ENCODE measurements at regions not wholly inside any gene's neighbourhood (a gene's known extent, or its start where the extent isn't known, plus 50 kb on each side); places are given as distances from the start of the nearest gene placed in this dataset.

- POLR2A ChIA-PET = no interaction called here
Measured at GRCh38 chr2:216800836-216801235, 59.0 kb downstream of the TNP1 start.

More at GRCh38 chr2:216800836-216801235, 59.0 kb downstream of the TNP1 start:
- Histone ChIP-seq H3K27ac (ENCODE audit: insufficient read depth, low read depth, low read length) (no peak overlapping the region), H2AFZ (ENCODE audit: low read depth, low read length) (no peak overlapping the region), H3K27me3 (ENCODE audit: control insufficient read depth in 2 of 2, insufficient read depth in 2 of 2, low read length in 2 of 2) (no peaks in the 10 kb centered on the region), H3K79me2 (ENCODE audit: control insufficient read depth, insufficient read depth, low read length) (no peaks in the 10 kb centered on the region), H3K9me3 (replicated peaks; ENCODE audit: control insufficient read depth, insufficient read depth, low read length) (no peaks in the 10 kb centered on the region), H3K9ac (replicated peaks; ENCODE audit: extremely low read depth, insufficient read depth, low read length) (no peak overlapping the region), H4K20me1 (replicated peaks; ENCODE audit: control insufficient read depth, extremely low read depth, insufficient read depth, low read length) (no peaks in the 10 kb centered on the region), H3K4me3 (replicated peaks in 1 of 3; ENCODE audit: insufficient read depth in 1 of 3, low read depth in 1 of 3, low read length in 3 of 3) (no peak overlapping the region), H3K9me1 (replicated peaks; ENCODE audit: control insufficient read depth, extremely low read depth, insufficient read depth, low read length) (no peaks in the 10 kb centered on the region), H3K4me2 (ENCODE audit: insufficient read depth, low read length) (no peak overlapping the region), H3K36me3 (ENCODE audit: control insufficient read depth in 2 of 2, extremely low read depth in 1 of 2, insufficient read depth in 2 of 2, low read length in 2 of 2) (no peaks in the 10 kb centered on the region), H3K4me1 (ENCODE audit: control insufficient read depth, extremely low read depth, insufficient read depth, low read length) (no peaks in the 10 kb centered on the region)
- intact Hi-C loops (cut with micrococcal nuclease) (no loop called here), dilution Hi-C loops (cut with MboI; ENCODE audit: extremely low pct_ligation_motif_present, low sequenced_read_pairs) (no loop called here)
- TF ChIP-seq CTCF (IDR thresholded peaks at IDR 0.05; ENCODE audit: extremely low read depth in 1 of 2, insufficient read depth in 1 of 2, low read depth in 1 of 2, low read length in 2 of 2) (no peak), FOS (IDR thresholded peaks at IDR 0.05; ENCODE audit: borderline replicate concordance, insufficient read depth, low read length) (no peak), POLR2A (IDR thresholded peaks at IDR 0.05; ENCODE audit: low read depth, low read length) (no peak), MYC (IDR thresholded peaks at IDR 0.05; ENCODE audit: low read depth, low read length) (no peak), GATA2 (IDR thresholded peaks at IDR 0.05; ENCODE audit: insufficient read depth, insufficient read length, low read depth, low read length) (no peak), JUN (IDR thresholded peaks at IDR 0.05; ENCODE audit: borderline replicate concordance, insufficient read depth, insufficient read length, low read depth) (no peak), EZH2 (IDR thresholded peaks at IDR 0.05; ENCODE audit: borderline replicate concordance, low read depth, low read length, severe bottlenecking) (no peak), MAX (IDR thresholded peaks at IDR 0.05; ENCODE audit: insufficient read depth, insufficient read length) (no peak), POLR2AphosphoS5 (IDR thresholded peaks at IDR 0.05; ENCODE audit: insufficient read depth, low read depth, low read length) (no peak)
- CTCF ChIA-PET = no interaction called here
- FAIRE-seq (no peak), DNase-seq (ENCODE audit: low read depth, low spot score) (no peak)
- no TSS peak for BruUV-seq (replicated peaks)
